BJ (cell line): ENCODE measurements at regions not wholly inside any gene's neighbourhood (a gene's known extent, or its start where the extent isn't known, plus 50 kb on each side); places are given as distances from the start of the nearest gene placed in this dataset.

ENCODE experiments used
- CTCF ChIA-PET: fragments of 350-600 bp; formaldehyde crosslinking; extraction: SDS; loops from one replicate; lab custom pipeline; 2021; ENCODE audit warnings: antibody characterized with exemption, inconsistent platforms; lab: Yijun Ruan, JAX
- POLR2A ChIA-PET: fragments of 300-600 bp; sonication (Branson Sonifier 250); formaldehyde crosslinking; extraction: SDS; loops from one replicate; lab custom pipeline; 2021; ENCODE audit warnings: antibody characterized with exemption; lab: Charles Lee
- DNase-seq: peaks from one replicate; pipeline ENCODE4 v3.0.0-alpha.2; 2011; ENCODE audit warnings: low read depth
- H3K27me3 ChIP-seq: 2 replicates; pipeline ENCODE4 v1.6.0; 2011; ENCODE audit warnings: low read length; ENCODE audit not compliant: control insufficient read depth, insufficient read depth
- H3K36me3 ChIP-seq: 2 replicates; pipeline ENCODE4 v1.5.1; 2011; ENCODE audit warnings: low read length; ENCODE audit not compliant: control insufficient read depth, insufficient read depth
- H3K4me3 ChIP-seq: 2 replicates; pipeline ENCODE4 v1.5.1; 2011; ENCODE audit warnings: low read depth, mild to moderate bottlenecking, control low read depth, low read length
- CTCF ChIP-seq: IDR thresholded peaks from 2 replicates; pipeline ENCODE4 v1.5.1; 2011; ENCODE audit warnings: low read depth, mild to moderate bottlenecking, control low read depth, inconsistent platforms, low read length, moderate library complexity; ENCODE audit not compliant: insufficient read depth

GRCh38 chr11:109480251-109480650 lies 58.3 kb downstream of the C11orf87 start:
- CTCF ChIA-PET: no interaction called here
- Histone ChIP-seq H3K36me3 (no peaks in the 10 kb centered on the region), H3K4me3 (no peak overlapping the region), H3K27me3 (no peaks in the 10 kb centered on the region)
- TF ChIP-seq CTCF: no peak
- no peak for DNase-seq
- POLR2A ChIA-PET: no interaction called here

GRCh38 chr11:109486129-109486528 lies 64.1 kb downstream of the C11orf87 start:
- Histone ChIP-seq H3K4me3 (no peak overlapping the region), H3K36me3 (no peaks in the 10 kb centered on the region), H3K27me3 (no peaks in the 10 kb centered on the region)
- DNase-seq: no peak
- no peak for TF ChIP-seq CTCF
- POLR2A ChIA-PET: no interaction called here
- CTCF ChIA-PET: interaction anchor here (0.6 kb wide), 1 partner anchor 1358 kb away, joined by 3 read pairs; no protein-coding TSS in a partner anchor

GRCh38 chr11:109490953-109491635 lies 69.1 kb downstream of the C11orf87 start:
- ChIA-PET CTCF (no interaction called here), POLR2A (no interaction called here)
- no peak for DNase-seq
- no peak for TF ChIP-seq CTCF
- H3K36me3 ChIP-seq: no peaks in the 10 kb centered on the region
- no peak overlapping the region for H3K4me3 ChIP-seq
- H3K27me3 ChIP-seq: no peaks in the 10 kb centered on the region

GRCh38 chr11:109506115-109506514 lies 84.1 kb downstream of the C11orf87 start:
- no peaks in the 10 kb centered on the region for H3K36me3 ChIP-seq
- H3K4me3 ChIP-seq: no peak overlapping the region
- ChIA-PET CTCF (no interaction called here), POLR2A (no interaction called here)
- TF ChIP-seq CTCF: no peak
- no peaks in the 10 kb centered on the region for H3K27me3 ChIP-seq
- DNase-seq: no peak

GRCh38 chr11:109507331-109507730 lies 85.3 kb downstream of the C11orf87 start:
- no peak for TF ChIP-seq CTCF
- POLR2A ChIA-PET: no interaction called here

More at GRCh38 chr11:109507331-109507730, 85.3 kb downstream of the C11orf87 start:
- CTCF ChIA-PET: no interaction called here
- Histone ChIP-seq H3K36me3 (no peaks in the 10 kb centered on the region), H3K4me3 (no peak overlapping the region), H3K27me3 (no peaks in the 10 kb centered on the region)
- no peak for DNase-seq
